ENCODE measurements at regions not wholly inside any gene's neighbourhood (a gene's known extent, or its start where the extent isn't known, plus 50 kb on each side); places are given as distances from the start of the nearest gene placed in this dataset.

DNA sequence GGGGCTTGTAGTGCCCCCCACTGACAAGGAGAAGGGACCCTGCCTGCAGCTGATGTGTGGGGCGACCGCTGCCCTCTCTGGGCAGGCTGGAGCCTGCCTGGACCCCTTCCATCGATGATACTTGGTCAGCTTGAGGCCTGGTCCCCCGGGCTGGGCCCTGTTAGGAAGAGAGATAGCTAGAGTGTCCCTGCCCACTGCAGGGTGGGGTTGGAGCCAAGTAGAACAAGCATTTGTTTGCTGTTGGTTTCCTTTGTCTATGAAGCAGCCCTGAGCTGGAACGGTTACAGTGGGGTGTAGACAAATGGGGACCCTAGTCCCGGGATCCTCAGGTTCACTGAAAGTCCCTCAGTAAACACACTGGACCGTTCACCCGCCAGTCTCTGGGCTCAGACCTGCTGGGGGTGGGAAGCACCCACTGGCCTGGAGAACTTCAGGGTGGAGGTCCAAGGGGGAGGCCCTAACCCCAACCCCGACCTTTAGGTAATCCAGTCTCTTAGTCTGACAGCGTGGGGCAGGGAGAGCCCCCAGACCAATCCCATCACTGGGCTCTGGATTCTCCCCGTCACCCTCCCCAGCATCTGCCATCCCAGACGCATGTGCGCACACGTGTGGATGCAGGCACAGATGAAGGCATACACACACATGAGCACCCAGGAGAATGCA, 204.8 kb upstream of the ZNF536 start:
- TF ChIP-seq POLR2A (IDR thresholded peaks at IDR 0.05): no peak
- TF ChIP-seq, protein P1, sequence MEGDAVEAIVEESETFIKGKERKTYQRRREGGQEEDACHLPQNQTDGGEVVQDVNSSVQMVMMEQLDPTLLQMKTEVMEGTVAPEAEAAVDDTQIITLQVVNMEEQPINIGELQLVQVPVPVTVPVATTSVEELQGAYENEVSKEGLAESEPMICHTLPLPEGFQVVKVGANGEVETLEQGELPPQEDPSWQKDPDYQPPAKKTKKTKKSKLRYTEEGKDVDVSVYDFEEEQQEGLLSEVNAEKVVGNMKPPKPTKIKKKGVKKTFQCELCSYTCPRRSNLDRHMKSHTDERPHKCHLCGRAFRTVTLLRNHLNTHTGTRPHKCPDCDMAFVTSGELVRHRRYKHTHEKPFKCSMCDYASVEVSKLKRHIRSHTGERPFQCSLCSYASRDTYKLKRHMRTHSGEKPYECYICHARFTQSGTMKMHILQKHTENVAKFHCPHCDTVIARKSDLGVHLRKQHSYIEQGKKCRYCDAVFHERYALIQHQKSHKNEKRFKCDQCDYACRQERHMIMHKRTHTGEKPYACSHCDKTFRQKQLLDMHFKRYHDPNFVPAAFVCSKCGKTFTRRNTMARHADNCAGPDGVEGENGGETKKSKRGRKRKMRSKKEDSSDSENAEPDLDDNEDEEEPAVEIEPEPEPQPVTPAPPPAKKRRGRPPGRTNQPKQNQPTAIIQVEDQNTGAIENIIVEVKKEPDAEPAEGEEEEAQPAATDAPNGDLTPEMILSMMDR (IDR thresholded peaks at IDR 0.05): no peak
- TF ChIP-seq EP300 (IDR thresholded peaks at IDR 0.05): no peak

Data from tibial nerve (tissue), 4 donors.